ENCODE measurements at regions not wholly inside any gene's neighbourhood (a gene's known extent, or its start where the extent isn't known, plus 50 kb on each side); places are given as distances from the start of the nearest gene placed in this dataset.

- TF ChIP-seq CTCF (IDR thresholded peaks at IDR 0.05; ENCODE audit: low read depth, low read length, poor library complexity, severe bottlenecking) (no peak), EZH2phosphoT487 (IDR thresholded peaks at IDR 0.05; ENCODE audit: borderline replicate concordance, low read length) (no peak)
Observed at GRCh38 chr11:29656597-29656996, 360.2 kb downstream of the KCNA4 start.

Data from DOHH2 (cell line).